Left colon (tissue), 2 donors: ENCODE measurements at regions not wholly inside any gene's neighbourhood (a gene's known extent, or its start where the extent isn't known, plus 50 kb on each side); places are given as distances from the start of the nearest gene placed in this dataset.
"Not testable (repeated sequence)": the region's sequence is repeated elsewhere in the genome, so short reads cannot be mapped to it uniquely, and the experiment has no call there.

ENCODE experiments used
- ATAC-seq: fragments of 200-7000 bp; cut with Tn5 transposase; one replicate; pipeline ENCODE4 v1.9.1; 2020; ENCODE audit warnings: mild to moderate bottlenecking, moderate library complexity
- DNase-seq, 2 donors: peaks; one replicate each; pipeline ENCODE4 v3.0.0-alpha.2; 2020
- intact Hi-C, 2 donors: fragments of 100-400 bp; cut with DNase I in 1 of 2; cut with micrococcal nuclease in 1 of 2; formaldehyde crosslinking; loops; one replicate each; pipeline versions ENCODE4 v1.11.2 to v1.14.0; 2022; cut with DNase I, micrococcal nuclease
- donor health status: DM: no; HTN: no; CAD: no.
- donor health status: DM: yes; HTN: yes; CAD: no.

GRCh38 chr2:140073763-140074162, 1293.6 kb upstream of the NXPH2 start:
- intact Hi-C loops, DNase-seq, ATAC-seq: not testable (repeated sequence)

GRCh38 chr2:140067661-140068060, 1287.5 kb upstream of the NXPH2 start:
- ATAC-seq (no peak), DNase-seq (no peak)
- intact Hi-C loops: no loop called here

- DNase-seq (no peak), ATAC-seq (no peak)
- intact Hi-C loops: no loop called here
Observed at GRCh38 chr2:140064243-140064642, 1284.1 kb upstream of the NXPH2 start.

DNA sequence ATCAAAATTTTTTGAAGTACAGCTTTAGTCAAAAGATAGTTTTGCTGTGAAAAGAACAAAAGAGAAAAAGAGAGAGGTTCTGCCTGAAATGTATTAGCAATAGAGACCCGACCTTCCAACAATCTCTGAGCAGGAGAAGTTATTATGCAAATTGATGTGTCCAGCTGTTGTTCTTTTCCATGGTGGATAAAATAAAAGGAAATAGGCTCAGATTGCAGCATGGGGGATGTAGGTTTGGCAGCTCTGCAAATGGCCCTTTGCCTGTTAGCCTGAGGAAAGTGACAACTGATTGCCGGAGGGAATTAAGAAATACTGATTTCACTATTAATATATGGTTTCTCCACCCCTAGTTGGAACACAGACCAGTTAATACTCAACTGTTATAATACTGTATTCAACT, 1283.2 kb upstream of the NXPH2 start:
- intact Hi-C loops: no loop called here
- ATAC-seq (no peak), DNase-seq (no peak)

DNA sequence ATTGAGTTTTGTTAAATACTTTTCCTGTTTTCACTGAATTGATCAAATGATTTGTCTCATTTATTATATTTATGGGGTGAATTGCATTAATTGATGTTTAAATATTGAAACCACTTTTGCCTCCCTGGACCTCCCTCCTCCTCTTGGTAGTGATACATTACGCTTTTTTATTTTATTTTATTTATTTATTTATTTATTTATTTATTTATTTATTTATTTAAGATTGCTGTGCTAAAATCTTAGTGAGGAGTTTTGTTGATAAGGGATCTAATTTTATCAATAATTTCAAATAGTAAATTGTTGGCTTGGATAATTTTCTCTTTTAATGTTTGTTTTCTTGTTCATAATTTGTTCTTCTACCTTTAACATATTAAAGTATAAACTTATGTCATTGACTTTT, 1281.0 kb upstream of the NXPH2 start:
- intact Hi-C loops: no loop called here
- no peak for DNase-seq
- ATAC-seq: no peak

DNA sequence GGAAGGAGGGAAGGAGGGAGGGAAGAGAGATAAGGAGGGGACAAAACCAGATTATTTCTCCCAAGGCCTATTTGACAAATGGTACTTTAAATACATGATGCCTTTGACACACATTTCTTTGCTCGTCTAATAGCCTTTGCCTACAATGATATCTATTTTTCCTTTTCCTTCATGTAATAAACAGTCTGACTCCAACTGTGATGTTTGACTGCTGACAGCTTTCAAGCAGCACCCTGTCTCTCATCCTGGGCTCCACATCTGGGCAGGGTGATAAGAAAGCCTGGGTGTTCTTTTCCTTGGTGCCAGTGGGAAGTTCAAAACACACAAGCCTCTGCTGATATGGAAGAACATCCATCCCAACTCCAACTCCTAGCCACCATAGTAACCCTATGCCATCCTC, 1277.7 kb upstream of the NXPH2 start:
- intact Hi-C loops: no loop called here
- no peak for ATAC-seq

DNA sequence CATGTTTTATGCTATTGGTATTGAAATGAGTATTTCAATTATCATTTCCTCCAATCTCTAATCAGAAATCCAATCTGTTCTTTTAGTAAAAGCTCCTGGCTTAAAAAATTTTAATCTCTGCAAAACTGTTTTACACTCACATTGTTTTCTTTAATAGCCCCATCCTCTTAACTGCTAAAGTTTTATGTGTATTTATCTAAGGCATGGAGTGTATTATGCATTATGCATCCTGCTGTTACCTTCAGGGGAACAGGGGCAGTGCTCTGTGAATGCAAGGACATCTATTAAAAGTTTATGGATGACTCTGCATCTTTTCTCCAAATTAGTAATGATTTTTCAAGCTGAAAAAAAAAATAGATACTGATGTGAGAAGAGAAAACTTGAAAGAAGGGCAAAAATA, 1261.6 kb upstream of the NXPH2 start:
- intact Hi-C loops: no loop called here
- DNase-seq: no peak

More for the DNA sequence above, 1277.7 kb upstream of the NXPH2 start:
- DNase-seq: no peak

GRCh38 chr2:140041239-140041638, 1261.0 kb upstream of the NXPH2 start:
- ATAC-seq: no peak
- no peak for DNase-seq
- intact Hi-C loops: no loop called here

More for the DNA sequence above, 1261.6 kb upstream of the NXPH2 start:
- ATAC-seq: no peak

GRCh38 chr2:140033638-140034037, 1253.4 kb upstream of the NXPH2 start:
- intact Hi-C loops: no loop called here
- ATAC-seq: no peak
- no peak for DNase-seq

GRCh38 chr2:140027966-140028365, 1247.8 kb upstream of the NXPH2 start:
- intact Hi-C loops: no loop called here

DNA sequence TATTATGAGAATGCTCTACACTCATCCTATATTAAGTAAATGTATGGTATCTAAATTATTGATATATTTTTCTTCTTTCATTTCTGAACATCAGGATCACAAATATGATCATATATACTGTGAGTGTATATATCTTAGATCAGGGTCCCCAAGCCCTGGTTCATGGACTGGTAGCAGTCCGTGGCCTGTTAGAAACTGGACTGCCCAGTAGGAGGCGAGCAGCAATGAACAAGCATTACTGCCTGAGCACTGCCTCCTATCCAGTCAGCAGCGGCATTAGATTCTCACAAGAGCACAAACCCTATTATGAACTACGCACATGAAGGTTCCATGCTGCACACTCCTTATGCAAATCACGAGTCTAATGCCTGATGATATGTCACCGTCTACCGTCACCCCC, 1247.1 kb upstream of the NXPH2 start:
- ATAC-seq (no peak), DNase-seq (no peak)
- intact Hi-C loops: no loop called here

More at GRCh38 chr2:140027966-140028365, 1247.8 kb upstream of the NXPH2 start:
- DNase-seq (no peak), ATAC-seq (no peak)

GRCh38 chr2:140023291-140023690, 1243.1 kb upstream of the NXPH2 start:
- ATAC-seq (no peak), DNase-seq (no peak)
- intact Hi-C loops: no loop called here

GRCh38 chr2:140018541-140018940, 1238.4 kb upstream of the NXPH2 start:
- ATAC-seq: no peak

DNA sequence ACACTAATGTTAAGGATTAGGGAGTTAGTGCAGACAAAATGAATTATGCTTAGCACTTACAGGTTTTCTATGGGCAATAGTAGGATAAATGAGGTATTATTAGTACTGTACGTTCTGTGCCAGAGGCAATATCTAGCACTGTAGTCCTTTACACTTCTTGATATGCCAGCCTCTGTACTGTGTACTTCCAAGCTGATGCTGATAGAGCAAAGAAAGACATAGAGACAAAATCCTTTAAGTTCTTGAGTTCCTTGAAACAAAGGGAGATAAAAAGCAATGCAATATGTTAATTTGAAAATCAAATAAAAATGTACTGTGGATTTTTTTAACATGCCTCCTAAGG, 1234.0 kb upstream of the NXPH2 start:
- no peak for ATAC-seq
- intact Hi-C loops: no loop called here

More at GRCh38 chr2:140018541-140018940, 1238.4 kb upstream of the NXPH2 start:
- no peak for DNase-seq
- intact Hi-C loops: no loop called here

DNA sequence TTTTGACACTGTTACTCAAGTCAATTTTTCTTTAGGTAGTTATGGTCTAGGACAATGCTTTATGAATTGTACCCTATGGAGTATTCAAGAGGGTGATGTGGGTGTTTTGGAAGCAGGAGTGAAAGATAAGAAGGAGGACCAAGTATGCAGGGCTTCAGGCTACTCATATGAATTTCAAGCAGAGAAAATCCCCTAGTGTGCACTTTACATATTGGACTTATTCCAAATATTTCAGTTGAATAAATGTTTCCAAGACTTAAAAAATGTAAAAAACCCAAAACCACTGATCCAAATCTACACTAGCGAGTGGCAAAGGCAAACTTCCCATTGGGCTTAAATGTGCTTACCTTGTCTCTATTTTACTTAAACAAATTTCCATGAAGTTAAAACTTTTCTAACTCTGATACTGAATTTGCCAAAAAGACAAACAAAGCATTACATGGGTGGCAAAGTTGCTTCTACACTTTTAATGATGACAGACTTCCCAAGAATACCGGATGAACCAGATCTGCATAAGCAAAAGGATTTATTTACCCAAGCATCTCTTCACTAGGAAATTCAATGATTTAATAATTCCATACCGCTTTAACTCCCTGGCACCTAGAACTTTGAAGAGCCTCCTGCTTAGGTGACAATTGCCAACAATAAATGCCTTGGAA, 1233.5 kb upstream of the NXPH2 start:
- no peak for DNase-seq
- no peak for ATAC-seq
- intact Hi-C loops: no loop called here

More for the DNA sequence above, 1234.0 kb upstream of the NXPH2 start:
- DNase-seq: no peak

DNA sequence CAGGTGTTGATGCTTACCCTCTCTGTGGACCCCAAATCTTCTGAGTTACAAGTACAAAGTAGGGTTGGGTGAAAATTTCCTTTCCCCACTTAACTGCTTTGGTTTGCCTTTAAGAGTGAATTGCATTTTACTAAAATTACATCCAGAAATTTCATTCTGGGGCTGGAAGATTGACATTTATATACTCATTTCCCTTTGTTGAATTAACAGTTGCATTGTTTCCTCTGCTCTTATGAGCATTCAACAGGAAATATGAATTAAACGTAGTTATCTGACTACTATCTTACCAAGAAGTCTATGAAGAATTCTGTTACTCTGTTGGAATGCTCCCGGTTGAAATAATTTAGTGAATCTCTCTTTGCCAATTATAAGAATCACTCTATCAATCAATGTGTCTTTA, 1231.1 kb upstream of the NXPH2 start:
- no peak for DNase-seq
- ATAC-seq: no peak
- intact Hi-C loops: no loop called here

GRCh38 chr2:140002110-140002509, 1221.9 kb upstream of the NXPH2 start:
- ATAC-seq (no peak), DNase-seq (no peak)
- intact Hi-C loops: no loop called here

GRCh38 chr2:139992711-139993345, 1212.6 kb upstream of the NXPH2 start:
- ATAC-seq (no peak), DNase-seq (no peak)
- intact Hi-C loops: no loop called here

GRCh38 chr2:139992078-139992477, 1211.9 kb upstream of the NXPH2 start:
- ATAC-seq: no peak
- intact Hi-C loops: no loop called here

DNA sequence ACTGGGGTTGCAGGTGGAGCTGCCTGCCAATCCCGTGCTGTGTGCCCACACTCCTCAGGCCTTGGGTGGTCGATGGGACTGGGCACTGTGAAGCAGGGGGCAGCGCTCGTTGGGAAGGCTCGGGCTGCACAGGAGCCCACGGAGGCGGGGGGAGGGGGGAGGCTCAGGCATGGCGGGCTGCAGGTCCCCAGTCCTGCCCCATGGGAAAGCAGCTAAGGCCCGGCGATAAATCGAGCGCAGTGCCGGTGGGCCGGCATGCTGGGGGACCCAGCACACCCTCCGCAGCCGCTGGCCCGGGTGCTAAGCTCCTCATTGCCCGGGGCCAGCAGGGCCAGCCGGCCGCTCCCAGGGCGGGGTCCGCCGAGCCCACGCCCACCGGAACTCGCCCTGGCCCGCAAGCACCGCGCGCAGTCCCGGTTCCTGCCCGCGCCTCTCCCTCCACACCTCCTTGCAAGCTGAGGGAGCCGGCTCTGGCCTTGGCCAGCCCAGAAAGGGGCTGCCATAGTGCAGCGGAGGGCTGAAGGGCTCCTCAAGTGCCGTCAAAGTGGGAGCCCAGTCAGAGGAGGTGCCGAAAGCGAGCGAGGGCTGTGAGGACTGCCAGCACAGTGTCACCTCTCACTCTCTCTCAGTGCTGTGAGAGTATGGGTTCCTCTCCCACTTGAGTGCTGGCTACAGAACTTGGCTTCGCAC, 1210.6 kb upstream of the NXPH2 start:
- intact Hi-C loops: no loop called here
- DNase-seq (no peak), ATAC-seq (no peak)

More at GRCh38 chr2:139992078-139992477, 1211.9 kb upstream of the NXPH2 start:
- DNase-seq: no peak
